SK-N-SH (cell line): ENCODE measurements at regions not wholly inside any gene's neighbourhood (a gene's known extent, or its start where the extent isn't known, plus 50 kb on each side); places are given as distances from the start of the nearest gene placed in this dataset.

ENCODE experiments used
- CTCF ChIA-PET: fragments of 300-600, 350-600 bp; formaldehyde crosslinking; extraction: SDS; loops from one replicate; lab custom pipeline; 2021; lab: Yijun Ruan, JAX
- POLR2A ChIA-PET: fragments of 350-600 bp; sonication (Branson Sonifier 250); formaldehyde crosslinking; extraction: SDS; loops from one replicate; lab custom pipeline; 2020; ENCODE audit warnings: antibody characterized with exemption, inconsistent platforms; lab: Yijun Ruan, JAX
- DNase-seq: peaks from one replicate; pipeline ENCODE4 v3.0.0; 2012
- H2AFZ ChIP-seq: fragments of 200-600 bp; sonication (generic); 2 replicates; pipeline ENCODE4 v1.8.1; 2016; ENCODE audit warnings: antibody characterized with exemption, mild to moderate bottlenecking, low read depth
- H3F3A ChIP-seq: fragments of 200-600 bp; sonication (generic); replicated peaks from 2 replicates; pipeline ENCODE3; 2016; ENCODE audit warnings: antibody characterized with exemption, mild to moderate bottlenecking; ENCODE audit not compliant: insufficient read depth
- H3K27ac ChIP-seq, 2 experiments: fragments of 200-500 bp in 1 of 2; fragments of 200-600 bp in 1 of 2; sonication (Bioruptor generic) in 1 of 2; sonication (generic), shearing (Covaris generic) in 1 of 2; 2 replicates each; pipeline versions ENCODE4 v1.5.1 to v1.6.1; 2014 to 2016; ENCODE audit warnings: low read depth in 2 of 2, inconsistent platforms in 1 of 2, low read length in 1 of 2, mild to moderate bottlenecking in 1 of 2, mixed read lengths in 1 of 2
- H3K27me3 ChIP-seq: fragments of 200-600 bp; sonication (generic), shearing (Covaris generic); 2 replicates; pipeline ENCODE4 v1.6.1; 2016; ENCODE audit warnings: mixed run types; ENCODE audit not compliant: insufficient read depth
- H3K36me3 ChIP-seq, 2 experiments: fragments of 200-500 bp in 1 of 2; fragments of 200-600 bp in 1 of 2; sonication (Bioruptor generic) in 1 of 2; sonication (generic) in 1 of 2; replicated peaks in 1 of 2; 2 replicates each; pipeline versions ENCODE3 to v1.5.1; 2014 to 2016; ENCODE audit warnings: low read length in 1 of 2, mild to moderate bottlenecking in 1 of 2; ENCODE audit not compliant: insufficient read depth in 2 of 2, control insufficient read depth in 1 of 2
- H3K4me1 ChIP-seq, 2 experiments: fragments of 200-500 bp in 1 of 2; fragments of 200-600 bp in 1 of 2; sonication (Bioruptor generic) in 1 of 2; sonication (generic), shearing (Covaris generic) in 1 of 2; 2 replicates each; pipeline versions ENCODE4 v1.5.1 to v1.6.1; 2014 to 2016; ENCODE audit warnings: low read depth in 1 of 2, low read length in 1 of 2, mixed run types in 1 of 2; ENCODE audit not compliant: insufficient read depth in 2 of 2, control insufficient read depth in 1 of 2
- H3K4me2 ChIP-seq: fragments of 200-600 bp; sonication (generic), shearing (Covaris generic); 2 replicates; pipeline ENCODE4 v1.6.1; 2017; ENCODE audit warnings: mixed run types
- H3K4me3 ChIP-seq, 2 experiments: fragments of 200-500 bp in 1 of 2; fragments of 200-600 bp in 1 of 2; sonication (Bioruptor generic) in 1 of 2; sonication (generic), shearing (Covaris generic) in 1 of 2; 2 replicates each; pipeline versions ENCODE4 v1.5.1 to v1.8.1; 2014 to 2016; ENCODE audit warnings: low read depth in 2 of 2, inconsistent platforms in 1 of 2, low read length in 1 of 2, mild to moderate bottlenecking in 1 of 2, mixed read lengths in 1 of 2, moderate library complexity in 1 of 2
- H3K79me2 ChIP-seq: fragments of 200-600 bp; sonication (generic); 2 replicates; pipeline ENCODE4 v1.8.1; 2017; ENCODE audit warnings: mild to moderate bottlenecking; ENCODE audit not compliant: insufficient read depth
- H3K9ac ChIP-seq: fragments of 200-600 bp; sonication (generic); 2 replicates; pipeline ENCODE4 v1.6.1; 2017; ENCODE audit warnings: mixed run types
- H3K9me2 ChIP-seq: fragments of 200-600 bp; sonication (generic); 2 replicates; pipeline ENCODE4 v1.6.1; 2017; ENCODE audit warnings: mixed run types
- H3K9me3 ChIP-seq: fragments of 200-600 bp; sonication (generic); 2 replicates; pipeline ENCODE4 v1.6.1; 2017; ENCODE audit warnings: mixed run types, mild to moderate bottlenecking, moderate library complexity
- H4K20me1 ChIP-seq: fragments of 200-600 bp; sonication (generic); 2 replicates; pipeline ENCODE4 v1.6.1; 2017; ENCODE audit warnings: mild to moderate bottlenecking, mixed run types; ENCODE audit not compliant: insufficient read depth
- CHD2 ChIP-seq: fragments of 150-350 bp; IDR thresholded peaks from 2 replicates; pipeline ENCODE4 v1.6.1; 2018; ENCODE audit warnings: low read length; ENCODE audit not compliant: partially characterized antibody
- CTCF ChIP-seq: fragments of 200-600 bp; sonication (generic); IDR thresholded peaks from 2 replicates; pipeline ENCODE4 v1.6.1; 2017; ENCODE audit warnings: antibody characterized with exemption, mild to moderate bottlenecking, moderate library complexity
- EP300 ChIP-seq, 2 experiments: IDR thresholded peaks; 2 replicates each; pipeline versions ENCODE4 v1.4.0 to v1.6.1; 2012; ENCODE audit warnings: borderline replicate concordance in 1 of 2, low read depth in 1 of 2, low read length in 1 of 2
- EZH2phosphoT487 ChIP-seq: fragments of 200-600 bp; sonication (generic); IDR thresholded peaks from 2 replicates; pipeline ENCODE4 v1.6.1; 2017; ENCODE audit warnings: low read depth, mixed run types, mild to moderate bottlenecking, antibody characterized with exemption, moderate library complexity, borderline replicate concordance
- FOSL2 ChIP-seq: IDR thresholded peaks from 2 replicates; pipeline ENCODE4 v1.4.0; 2012; ENCODE audit warnings: low read depth, mild to moderate bottlenecking, moderate library complexity, borderline replicate concordance
- FOXM1 ChIP-seq: IDR thresholded peaks from 2 replicates; pipeline ENCODE4 v1.4.0; 2012; ENCODE audit warnings: low read depth, mild to moderate bottlenecking
- GABPA ChIP-seq: IDR thresholded peaks from 2 replicates; pipeline ENCODE4 v1.4.0; 2012; ENCODE audit warnings: low read depth, mild to moderate bottlenecking
- IRF3 ChIP-seq: fragments of 150-350 bp; IDR thresholded peaks from 2 replicates; pipeline ENCODE4 v1.6.1; 2016; ENCODE audit warnings: mild to moderate bottlenecking, low read depth, low read length
- MXI1 ChIP-seq: IDR thresholded peaks from 2 replicates; pipeline ENCODE4 v1.6.1; 2012; ENCODE audit warnings: mild to moderate bottlenecking, low read depth, low read length, improper control_type of control experiment
- NFIC ChIP-seq: IDR thresholded peaks from 2 replicates; pipeline ENCODE4 v1.4.0; 2012; ENCODE audit warnings: borderline replicate concordance
- POLR2AphosphoS5 ChIP-seq: IDR thresholded peaks from 2 replicates; pipeline ENCODE4 v1.6.1; 2012; ENCODE audit warnings: low read depth, low read length
- RAD21 ChIP-seq: IDR thresholded peaks from 2 replicates; pipeline ENCODE4 v1.6.1; 2012; ENCODE audit warnings: mild to moderate bottlenecking, low read length
- RCOR1 ChIP-seq: fragments of 150-350 bp; IDR thresholded peaks from 2 replicates; pipeline ENCODE4 v1.6.1; 2017; ENCODE audit warnings: antibody characterized with exemption, low read length
- RFX5 ChIP-seq: IDR thresholded peaks from 2 replicates; pipeline ENCODE4 v1.6.1; 2012; ENCODE audit warnings: mild to moderate bottlenecking, improper control_type of control experiment, low read length
- SIN3A ChIP-seq: IDR thresholded peaks from 2 replicates; pipeline ENCODE4 v1.6.1; 2012; ENCODE audit warnings: low read depth, mild to moderate bottlenecking, low read length, moderate library complexity, borderline replicate concordance
- SMC3 ChIP-seq: IDR thresholded peaks from 2 replicates; pipeline ENCODE4 v1.6.1; 2012; ENCODE audit warnings: low read depth, low read length, improper control_type of control experiment
- TAF1 ChIP-seq: IDR thresholded peaks from 2 replicates; pipeline ENCODE4 v1.6.1; 2012; ENCODE audit warnings: low read depth, mild to moderate bottlenecking, low read length, moderate library complexity, borderline replicate concordance
- TEAD4 ChIP-seq: IDR thresholded peaks from 2 replicates; pipeline ENCODE4 v1.4.0; 2012; ENCODE audit warnings: mild to moderate bottlenecking, borderline replicate concordance; ENCODE audit not compliant: insufficient read depth
- USF1 ChIP-seq: IDR thresholded peaks from 2 replicates; pipeline ENCODE4 v1.4.0; 2012; ENCODE audit warnings: low read depth, borderline replicate concordance
- whole genome bisulfite sequencing: methylation state at CpG from one replicate; pipeline ENCODE4 v1.1.6; 2017; ENCODE audit warnings: low lambda C conversion rate; 5-methylcytosine and 5-hydroxymethylcytosine counted together
- TF ChIP-seq, protein P1 (sequence below): IDR thresholded peaks from 2 replicates; pipeline ENCODE4; 2012
- TF ChIP-seq, protein P2 (sequence below): IDR thresholded peaks from 2 replicates; pipeline ENCODE4 v1.4.0; 2012; ENCODE audit warnings: low read depth
- TF ChIP-seq, protein P3 (sequence below): IDR thresholded peaks from 2 replicates; pipeline ENCODE4 v1.4.0; 2012; ENCODE audit warnings: low read depth, borderline replicate concordance

DNA sequence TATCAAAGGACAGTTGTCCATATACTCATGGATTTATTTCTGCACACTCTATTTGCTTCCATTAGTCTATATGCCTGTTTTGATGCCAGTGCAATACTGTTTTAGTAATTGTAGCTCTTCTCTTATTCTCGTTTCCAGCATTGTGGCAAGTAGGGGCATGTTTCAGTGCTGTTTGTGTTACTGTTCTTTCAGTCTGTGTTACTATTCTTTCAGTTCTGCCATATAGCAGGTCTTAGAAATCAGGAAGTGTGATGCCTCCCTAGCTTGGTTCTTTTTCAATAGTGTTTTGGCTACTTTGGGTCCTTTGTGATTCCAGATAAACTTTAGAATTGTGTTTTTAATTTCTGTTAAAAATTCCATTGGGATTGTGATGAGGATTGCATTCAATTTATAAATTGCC, 180.5 kb upstream of the PTPRD start:
- no peaks in the 10 kb centered on the region for H3K4me1 ChIP-seq
- H2AFZ ChIP-seq = no peak overlapping the region
- ChIA-PET CTCF (no interaction called here), POLR2A (no interaction called here)
- no peaks in the 10 kb centered on the region for H4K20me1 ChIP-seq
- no peaks in the 10 kb centered on the region for H3K9me3 ChIP-seq
- no peak overlapping the region for H3K4me3 ChIP-seq
- DNase-seq = no peak
- H3K36me3 ChIP-seq = no peaks in the 10 kb centered on the region
- TF ChIP-seq SIN3A = no peak
- no peak for TF ChIP-seq SMC3
- no peak for TF ChIP-seq USF1
- TF ChIP-seq EP300 (IDR thresholded peaks at IDR 0.05; ENCODE audit: borderline replicate concordance in 1 of 2, low read depth in 1 of 2, low read length in 1 of 2) = no peak
- no peak for TF ChIP-seq TAF1
- no peak for TF ChIP-seq NFIC
- H3K79me2 ChIP-seq = no peaks in the 10 kb centered on the region
- no peak overlapping the region for H3K9ac ChIP-seq
- no peaks in the 10 kb centered on the region for H3F3A ChIP-seq
- no peaks in the 10 kb centered on the region for H3K9me2 ChIP-seq
- WGBS = 0% methylated on average over 1 of the region's 1 CpG
- no peaks in the 10 kb centered on the region for H3K27me3 ChIP-seq
- H3K4me2 ChIP-seq = no peak overlapping the region
- no peak overlapping the region for H3K27ac ChIP-seq

- Histone ChIP-seq H2AFZ (no peak overlapping the region), H3K27me3 (no peaks in the 10 kb centered on the region), H3K4me1 (no peaks in the 10 kb centered on the region)
- CTCF ChIA-PET = no interaction called here
- POLR2A ChIA-PET = no interaction called here
- TF ChIP-seq CTCF = no peak
- no peak for TF ChIP-seq FOSL2
- TF ChIP-seq, protein P1, sequence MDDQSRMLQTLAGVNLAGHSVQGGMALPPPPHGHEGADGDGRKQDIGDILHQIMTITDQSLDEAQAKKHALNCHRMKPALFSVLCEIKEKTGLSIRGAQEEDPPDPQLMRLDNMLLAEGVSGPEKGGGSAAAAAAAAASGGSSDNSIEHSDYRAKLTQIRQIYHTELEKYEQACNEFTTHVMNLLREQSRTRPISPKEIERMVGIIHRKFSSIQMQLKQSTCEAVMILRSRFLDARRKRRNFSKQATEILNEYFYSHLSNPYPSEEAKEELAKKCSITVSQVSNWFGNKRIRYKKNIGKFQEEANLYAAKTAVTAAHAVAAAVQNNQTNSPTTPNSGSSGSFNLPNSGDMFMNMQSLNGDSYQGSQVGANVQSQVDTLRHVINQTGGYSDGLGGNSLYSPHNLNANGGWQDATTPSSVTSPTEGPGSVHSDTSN = no peak
- TF ChIP-seq EZH2phosphoT487 = no peak
- no peak for TF ChIP-seq CHD2
- no peak for TF ChIP-seq POLR2AphosphoS5
- TF ChIP-seq NFIC = no peak
- no peak for TF ChIP-seq RAD21
- TF ChIP-seq RCOR1 = no peak
- no peak for TF ChIP-seq FOXM1
- no peak for TF ChIP-seq TEAD4
- TF ChIP-seq RFX5 = no peak
- TF ChIP-seq, protein P2, sequence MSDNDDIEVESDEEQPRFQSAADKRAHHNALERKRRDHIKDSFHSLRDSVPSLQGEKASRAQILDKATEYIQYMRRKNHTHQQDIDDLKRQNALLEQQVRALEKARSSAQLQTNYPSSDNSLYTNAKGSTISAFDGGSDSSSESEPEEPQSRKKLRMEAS = no peak
- TF ChIP-seq IRF3 = no peak
- TF ChIP-seq, protein P3, sequence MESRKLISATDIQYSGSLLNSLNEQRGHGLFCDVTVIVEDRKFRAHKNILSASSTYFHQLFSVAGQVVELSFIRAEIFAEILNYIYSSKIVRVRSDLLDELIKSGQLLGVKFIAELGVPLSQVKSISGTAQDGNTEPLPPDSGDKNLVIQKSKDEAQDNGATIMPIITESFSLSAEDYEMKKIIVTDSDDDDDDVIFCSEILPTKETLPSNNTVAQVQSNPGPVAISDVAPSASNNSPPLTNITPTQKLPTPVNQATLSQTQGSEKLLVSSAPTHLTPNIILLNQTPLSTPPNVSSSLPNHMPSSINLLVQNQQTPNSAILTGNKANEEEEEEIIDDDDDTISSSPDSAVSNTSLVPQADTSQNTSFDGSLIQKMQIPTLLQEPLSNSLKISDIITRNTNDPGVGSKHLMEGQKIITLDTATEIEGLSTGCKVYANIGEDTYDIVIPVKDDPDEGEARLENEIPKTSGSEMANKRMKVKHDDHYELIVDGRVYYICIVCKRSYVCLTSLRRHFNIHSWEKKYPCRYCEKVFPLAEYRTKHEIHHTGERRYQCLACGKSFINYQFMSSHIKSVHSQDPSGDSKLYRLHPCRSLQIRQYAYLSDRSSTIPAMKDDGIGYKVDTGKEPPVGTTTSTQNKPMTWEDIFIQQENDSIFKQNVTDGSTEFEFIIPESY = no peak
- TF ChIP-seq GABPA = no peak
- TF ChIP-seq MXI1 = no peak
- TF ChIP-seq, all 33 proteins: peak for 0
- no peak overlapping the region for H3K4me2 ChIP-seq
- no peaks in the 10 kb centered on the region for H3K9me3 ChIP-seq
- 0% methylated on average over 2 of the region's 2 CpGs for WGBS
- H3K79me2 ChIP-seq = no peaks in the 10 kb centered on the region
- no peak overlapping the region for H3K4me3 ChIP-seq
- H3F3A ChIP-seq = no peaks in the 10 kb centered on the region
- H3K9ac ChIP-seq = no peak overlapping the region
- no peaks in the 10 kb centered on the region for H3K36me3 ChIP-seq
- H4K20me1 ChIP-seq = no peaks in the 10 kb centered on the region
- no peak overlapping the region for H3K27ac ChIP-seq
- no peaks in the 10 kb centered on the region for H3K9me2 ChIP-seq
- DNase-seq = no peak
These were observed 191.7 kb upstream of the PTPRD start for GRCh38 chr9:10804486-10804885.
